Keratinocyte (primary cell): ENCODE measurements at regions not wholly inside any gene's neighbourhood (a gene's known extent, or its start where the extent isn't known, plus 50 kb on each side); places are given as distances from the start of the nearest gene placed in this dataset.
"Not testable (repeated sequence)": the region's sequence is repeated elsewhere in the genome, so short reads cannot be mapped to it uniquely, and the experiment has no call there.

Experiments
- EZH2 ChIP-seq: IDR thresholded peaks from one replicate; pipeline ENCODE4 v1.6.1; 2012; ENCODE audit warnings: inconsistent platforms, mild to moderate bottlenecking, low read length, moderate library complexity
- TF ChIP-seq, protein P1 (sequence below), 3 experiments: IDR thresholded peaks in 1 of 3; conservative IDR thresholded peaks in 1 of 3; optimal IDR thresholded peaks in 1 of 3; 2 replicates in 2 of 3; 3 replicates in 1 of 3; pipeline versions ENCODE3 to v1.5.1; 2011; ENCODE audit warnings: low read length in 3 of 3, mild to moderate bottlenecking in 3 of 3, moderate library complexity in 2 of 3, control low read depth in 1 of 3, inconsistent platforms in 1 of 3; ENCODE audit not compliant: insufficient read depth in 2 of 3; ENCODE audit errors: extremely low read depth in 1 of 3

DNA sequence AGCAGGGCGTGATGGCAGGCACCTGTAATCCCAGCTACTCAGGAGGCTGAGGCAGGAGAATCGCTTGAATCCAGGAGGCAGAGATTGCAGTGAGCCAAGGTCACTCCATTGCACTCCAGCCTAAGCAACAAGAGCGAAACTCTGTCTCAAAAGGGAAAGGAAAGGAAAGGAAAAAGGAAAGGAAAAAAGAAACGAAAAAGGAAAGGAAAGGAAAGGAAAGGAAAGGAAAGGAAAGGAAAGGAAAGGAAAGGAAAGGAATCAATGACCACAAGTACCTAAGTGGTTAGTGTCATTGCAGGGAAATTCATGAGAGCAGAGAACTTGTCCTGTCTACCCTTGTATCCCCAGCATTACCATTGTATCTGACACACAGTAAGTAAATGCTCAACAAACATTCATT, 195.7 kb upstream of the TENT5A start:
- TF ChIP-seq, protein P1, sequence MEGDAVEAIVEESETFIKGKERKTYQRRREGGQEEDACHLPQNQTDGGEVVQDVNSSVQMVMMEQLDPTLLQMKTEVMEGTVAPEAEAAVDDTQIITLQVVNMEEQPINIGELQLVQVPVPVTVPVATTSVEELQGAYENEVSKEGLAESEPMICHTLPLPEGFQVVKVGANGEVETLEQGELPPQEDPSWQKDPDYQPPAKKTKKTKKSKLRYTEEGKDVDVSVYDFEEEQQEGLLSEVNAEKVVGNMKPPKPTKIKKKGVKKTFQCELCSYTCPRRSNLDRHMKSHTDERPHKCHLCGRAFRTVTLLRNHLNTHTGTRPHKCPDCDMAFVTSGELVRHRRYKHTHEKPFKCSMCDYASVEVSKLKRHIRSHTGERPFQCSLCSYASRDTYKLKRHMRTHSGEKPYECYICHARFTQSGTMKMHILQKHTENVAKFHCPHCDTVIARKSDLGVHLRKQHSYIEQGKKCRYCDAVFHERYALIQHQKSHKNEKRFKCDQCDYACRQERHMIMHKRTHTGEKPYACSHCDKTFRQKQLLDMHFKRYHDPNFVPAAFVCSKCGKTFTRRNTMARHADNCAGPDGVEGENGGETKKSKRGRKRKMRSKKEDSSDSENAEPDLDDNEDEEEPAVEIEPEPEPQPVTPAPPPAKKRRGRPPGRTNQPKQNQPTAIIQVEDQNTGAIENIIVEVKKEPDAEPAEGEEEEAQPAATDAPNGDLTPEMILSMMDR (optimal IDR thresholded peaks at IDR 0.05 in 1 of 3, IDR thresholded peaks at IDR 0.05 in 1 of 3, conservative IDR thresholded peaks at IDR 0.05 in 1 of 3; ENCODE audit: extremely low read depth in 1 of 3, insufficient read depth in 2 of 3, low read length in 3 of 3) = not testable (repeated sequence)
- TF ChIP-seq EZH2 = not testable (repeated sequence)
